ENCODE measurements at regions not wholly inside any gene's neighbourhood (a gene's known extent, or its start where the extent isn't known, plus 50 kb on each side); places are given as distances from the start of the nearest gene placed in this dataset.

DNA sequence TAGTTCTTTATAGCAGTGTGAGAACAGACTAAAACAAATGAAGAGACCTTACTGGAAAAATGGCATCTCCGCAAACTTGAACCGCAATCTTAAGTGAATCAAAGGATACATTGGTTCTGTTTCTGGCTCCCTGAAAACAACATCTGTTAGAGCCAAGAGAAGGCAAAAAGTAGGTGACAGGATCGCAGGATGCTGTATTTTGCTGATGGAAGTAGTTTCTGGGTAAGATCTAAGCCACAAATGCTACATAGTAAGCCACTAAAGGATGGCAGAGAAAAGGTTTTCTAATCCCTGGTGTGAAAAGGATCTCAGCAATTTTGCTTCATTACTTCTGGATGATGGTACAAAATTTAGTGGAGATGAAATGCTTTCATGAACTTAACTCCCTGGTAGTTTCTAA is 63.3 kb upstream of the HTR4 start:
- no peaks in the 10 kb centered on the region for H3K4me1 ChIP-seq (ENCODE audit: control insufficient read depth in 4 of 4, insufficient read depth in 4 of 4, low read length in 3 of 4)
- H3K9ac ChIP-seq (ENCODE audit: low read depth in 1 of 2, low read length in 2 of 2), result no peak overlapping the region
- no peak overlapping the region for H3K4me3 ChIP-seq (ENCODE audit: low read depth in 1 of 3, low read length in 3 of 3)
- H3K27me3 ChIP-seq (ENCODE audit: control insufficient read depth in 4 of 4, insufficient read depth in 4 of 4, low read length in 3 of 4), result no peaks in the 10 kb centered on the region
- no peaks in the 10 kb centered on the region for H3K36me3 ChIP-seq (ENCODE audit: control insufficient read depth in 4 of 4, insufficient read depth in 3 of 4, low read depth in 1 of 4, low read length in 3 of 4)
- no peak overlapping the region for H3K27ac ChIP-seq (ENCODE audit: low read depth in 1 of 2, low read length in 2 of 2)
- no peak for DNase-seq (ENCODE audit: low spot score)
- 97% methylated on average over 3 of the region's 3 CpGs for WGBS
- no peaks in the 10 kb centered on the region for H3K9me3 ChIP-seq (ENCODE audit: control insufficient read depth in 4 of 4, low read length in 3 of 4)
- no peak for TF ChIP-seq HNF4A (conservative IDR thresholded peaks at IDR 0.05)
- TF ChIP-seq, protein P1, sequence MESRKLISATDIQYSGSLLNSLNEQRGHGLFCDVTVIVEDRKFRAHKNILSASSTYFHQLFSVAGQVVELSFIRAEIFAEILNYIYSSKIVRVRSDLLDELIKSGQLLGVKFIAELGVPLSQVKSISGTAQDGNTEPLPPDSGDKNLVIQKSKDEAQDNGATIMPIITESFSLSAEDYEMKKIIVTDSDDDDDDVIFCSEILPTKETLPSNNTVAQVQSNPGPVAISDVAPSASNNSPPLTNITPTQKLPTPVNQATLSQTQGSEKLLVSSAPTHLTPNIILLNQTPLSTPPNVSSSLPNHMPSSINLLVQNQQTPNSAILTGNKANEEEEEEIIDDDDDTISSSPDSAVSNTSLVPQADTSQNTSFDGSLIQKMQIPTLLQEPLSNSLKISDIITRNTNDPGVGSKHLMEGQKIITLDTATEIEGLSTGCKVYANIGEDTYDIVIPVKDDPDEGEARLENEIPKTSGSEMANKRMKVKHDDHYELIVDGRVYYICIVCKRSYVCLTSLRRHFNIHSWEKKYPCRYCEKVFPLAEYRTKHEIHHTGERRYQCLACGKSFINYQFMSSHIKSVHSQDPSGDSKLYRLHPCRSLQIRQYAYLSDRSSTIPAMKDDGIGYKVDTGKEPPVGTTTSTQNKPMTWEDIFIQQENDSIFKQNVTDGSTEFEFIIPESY (IDR thresholded peaks at IDR 0.05), result no peak
- no peak for TF ChIP-seq JUND (IDR thresholded peaks at IDR 0.05)
- TF ChIP-seq YY1 (IDR thresholded peaks at IDR 0.05), result no peak
- no peak for TF ChIP-seq TAF1 (conservative IDR thresholded peaks at IDR 0.05)
- TF ChIP-seq GABPA (IDR thresholded peaks at IDR 0.05 in 1 of 2, conservative IDR thresholded peaks at IDR 0.05 in 1 of 2), result no peak
- TF ChIP-seq SP1 (IDR thresholded peaks at IDR 0.05), result no peak
- TF ChIP-seq, protein P2, sequence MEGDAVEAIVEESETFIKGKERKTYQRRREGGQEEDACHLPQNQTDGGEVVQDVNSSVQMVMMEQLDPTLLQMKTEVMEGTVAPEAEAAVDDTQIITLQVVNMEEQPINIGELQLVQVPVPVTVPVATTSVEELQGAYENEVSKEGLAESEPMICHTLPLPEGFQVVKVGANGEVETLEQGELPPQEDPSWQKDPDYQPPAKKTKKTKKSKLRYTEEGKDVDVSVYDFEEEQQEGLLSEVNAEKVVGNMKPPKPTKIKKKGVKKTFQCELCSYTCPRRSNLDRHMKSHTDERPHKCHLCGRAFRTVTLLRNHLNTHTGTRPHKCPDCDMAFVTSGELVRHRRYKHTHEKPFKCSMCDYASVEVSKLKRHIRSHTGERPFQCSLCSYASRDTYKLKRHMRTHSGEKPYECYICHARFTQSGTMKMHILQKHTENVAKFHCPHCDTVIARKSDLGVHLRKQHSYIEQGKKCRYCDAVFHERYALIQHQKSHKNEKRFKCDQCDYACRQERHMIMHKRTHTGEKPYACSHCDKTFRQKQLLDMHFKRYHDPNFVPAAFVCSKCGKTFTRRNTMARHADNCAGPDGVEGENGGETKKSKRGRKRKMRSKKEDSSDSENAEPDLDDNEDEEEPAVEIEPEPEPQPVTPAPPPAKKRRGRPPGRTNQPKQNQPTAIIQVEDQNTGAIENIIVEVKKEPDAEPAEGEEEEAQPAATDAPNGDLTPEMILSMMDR (IDR thresholded peaks at IDR 0.05; ENCODE audit: low read depth, low read length, missing input control), result no peak
- TF ChIP-seq EGR1 (IDR thresholded peaks at IDR 0.05; ENCODE audit: low read depth in 2 of 2), result no peak
- TF ChIP-seq HNF4G (IDR thresholded peaks at IDR 0.05), result no peak

DNA sequence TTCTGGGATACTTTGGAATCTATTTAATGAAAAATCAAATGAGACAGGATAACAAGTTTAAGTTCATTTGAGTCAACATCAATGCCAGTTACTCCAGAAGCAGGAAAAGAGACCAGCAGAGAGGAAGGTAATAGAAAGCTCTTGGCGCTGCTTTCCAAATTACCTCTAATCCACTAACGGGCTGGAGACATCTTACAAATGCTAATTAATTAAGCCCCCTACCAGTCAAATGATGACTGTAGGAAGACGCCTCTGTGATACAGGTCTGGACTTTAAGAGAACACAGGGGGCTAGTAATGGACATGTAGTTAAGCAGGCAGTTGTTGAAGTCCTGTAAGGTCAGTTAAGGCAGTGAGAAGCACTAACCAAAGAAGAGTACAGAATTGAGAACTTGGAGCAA is 65.3 kb upstream of the HTR4 start:
- no peaks in the 10 kb centered on the region for H3K4me1 ChIP-seq (ENCODE audit: control insufficient read depth in 4 of 4, insufficient read depth in 4 of 4, low read length in 3 of 4)
- DNase-seq (ENCODE audit: low spot score), result no peak
- TF ChIP-seq YY1 (IDR thresholded peaks at IDR 0.05) (no peak), FOXA1 (IDR thresholded peaks at IDR 0.05) (no peak), EGR1 (IDR thresholded peaks at IDR 0.05; ENCODE audit: low read depth in 2 of 2) (no peak), FOXA2 (IDR thresholded peaks at IDR 0.05) (no peak), RXRA (IDR thresholded peaks at IDR 0.05) (no peak), HNF4G (IDR thresholded peaks at IDR 0.05) (no peak), NR2F2 (IDR thresholded peaks at IDR 0.05) (no peak), HNF4A (conservative IDR thresholded peaks at IDR 0.05) (no peak), SP1 (IDR thresholded peaks at IDR 0.05) (no peak), TAF1 (conservative IDR thresholded peaks at IDR 0.05) (no peak), ATF3 (IDR thresholded peaks at IDR 0.05) (no peak), RAD21 (IDR thresholded peaks at IDR 0.05) (no peak), GABPA (IDR thresholded peaks at IDR 0.05 in 1 of 2, conservative IDR thresholded peaks at IDR 0.05 in 1 of 2) (no peak), JUND (IDR thresholded peaks at IDR 0.05) (no peak)
- TF ChIP-seq, protein P3, sequence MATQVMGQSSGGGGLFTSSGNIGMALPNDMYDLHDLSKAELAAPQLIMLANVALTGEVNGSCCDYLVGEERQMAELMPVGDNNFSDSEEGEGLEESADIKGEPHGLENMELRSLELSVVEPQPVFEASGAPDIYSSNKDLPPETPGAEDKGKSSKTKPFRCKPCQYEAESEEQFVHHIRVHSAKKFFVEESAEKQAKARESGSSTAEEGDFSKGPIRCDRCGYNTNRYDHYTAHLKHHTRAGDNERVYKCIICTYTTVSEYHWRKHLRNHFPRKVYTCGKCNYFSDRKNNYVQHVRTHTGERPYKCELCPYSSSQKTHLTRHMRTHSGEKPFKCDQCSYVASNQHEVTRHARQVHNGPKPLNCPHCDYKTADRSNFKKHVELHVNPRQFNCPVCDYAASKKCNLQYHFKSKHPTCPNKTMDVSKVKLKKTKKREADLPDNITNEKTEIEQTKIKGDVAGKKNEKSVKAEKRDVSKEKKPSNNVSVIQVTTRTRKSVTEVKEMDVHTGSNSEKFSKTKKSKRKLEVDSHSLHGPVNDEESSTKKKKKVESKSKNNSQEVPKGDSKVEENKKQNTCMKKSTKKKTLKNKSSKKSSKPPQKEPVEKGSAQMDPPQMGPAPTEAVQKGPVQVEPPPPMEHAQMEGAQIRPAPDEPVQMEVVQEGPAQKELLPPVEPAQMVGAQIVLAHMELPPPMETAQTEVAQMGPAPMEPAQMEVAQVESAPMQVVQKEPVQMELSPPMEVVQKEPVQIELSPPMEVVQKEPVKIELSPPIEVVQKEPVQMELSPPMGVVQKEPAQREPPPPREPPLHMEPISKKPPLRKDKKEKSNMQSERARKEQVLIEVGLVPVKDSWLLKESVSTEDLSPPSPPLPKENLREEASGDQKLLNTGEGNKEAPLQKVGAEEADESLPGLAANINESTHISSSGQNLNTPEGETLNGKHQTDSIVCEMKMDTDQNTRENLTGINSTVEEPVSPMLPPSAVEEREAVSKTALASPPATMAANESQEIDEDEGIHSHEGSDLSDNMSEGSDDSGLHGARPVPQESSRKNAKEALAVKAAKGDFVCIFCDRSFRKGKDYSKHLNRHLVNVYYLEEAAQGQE (IDR thresholded peaks at IDR 0.05), result no peak
- TF ChIP-seq, protein P2 (IDR thresholded peaks at IDR 0.05; ENCODE audit: low read depth, low read length, missing input control), result no peak
- TF ChIP-seq, protein P4, sequence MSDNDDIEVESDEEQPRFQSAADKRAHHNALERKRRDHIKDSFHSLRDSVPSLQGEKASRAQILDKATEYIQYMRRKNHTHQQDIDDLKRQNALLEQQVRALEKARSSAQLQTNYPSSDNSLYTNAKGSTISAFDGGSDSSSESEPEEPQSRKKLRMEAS (IDR thresholded peaks at IDR 0.05), result no peak
- TF ChIP-seq, protein P1 (IDR thresholded peaks at IDR 0.05), result no peak
- H3K9me3 ChIP-seq (ENCODE audit: control insufficient read depth in 4 of 4, low read length in 3 of 4), result no peaks in the 10 kb centered on the region
- H3K27me3 ChIP-seq (ENCODE audit: control insufficient read depth in 4 of 4, insufficient read depth in 4 of 4, low read length in 3 of 4), result no peaks in the 10 kb centered on the region
- H3K27ac ChIP-seq (ENCODE audit: low read depth in 1 of 2, low read length in 2 of 2), result no peak overlapping the region
- WGBS, result 81% methylated on average over 3 of the region's 3 CpGs
- no peak overlapping the region for H3K4me3 ChIP-seq (ENCODE audit: low read depth in 1 of 3, low read length in 3 of 3)
- H3K9ac ChIP-seq (ENCODE audit: low read depth in 1 of 2, low read length in 2 of 2), result no peak overlapping the region
- H3K36me3 ChIP-seq (ENCODE audit: control insufficient read depth in 4 of 4, insufficient read depth in 3 of 4, low read depth in 1 of 4, low read length in 3 of 4), result no peaks in the 10 kb centered on the region

All from liver (tissue), 8 donors.